Common myeloid progenitor, CD34-positive (primary cell): ENCODE measurements at regions not wholly inside any gene's neighbourhood (a gene's known extent, or its start where the extent isn't known, plus 50 kb on each side); places are given as distances from the start of the nearest gene placed in this dataset.

ENCODE experiments used
- CTCF ChIA-PET: fragments of 350-600 bp; sonication (Branson Sonifier 250); formaldehyde crosslinking; loops from one replicate; lab custom pipeline; 2021; ENCODE audit warnings: antibody characterized with exemption; lab: Charles Lee
- POLR2A ChIA-PET: fragments of 350-600 bp; sonication (Branson Sonifier 250); formaldehyde crosslinking; loops from one replicate; lab custom pipeline; 2021; ENCODE audit warnings: antibody characterized with exemption; lab: Charles Lee
- DNase-seq, 3 donors: peaks; one replicate each; pipeline versions ENCODE4 v3.0.0 to v3.0.0-alpha.2; 2013
- H3K27ac ChIP-seq, 2 experiments: 1 replicate in 1 of 2; 2 replicates in 1 of 2; pipeline ENCODE4 v1.7.0; 2013; ENCODE audit warnings: inconsistent platforms in 2 of 2, low read length in 2 of 2, mild to moderate bottlenecking in 2 of 2, low read depth in 1 of 2, moderate library complexity in 1 of 2; ENCODE audit not compliant: severe bottlenecking in 2 of 2, insufficient read depth in 1 of 2, poor library complexity in 1 of 2
- H3K27me3 ChIP-seq, 5 experiments: replicated peaks in 2 of 5; 1 replicate in 3 of 5; 2 replicates in 2 of 5; pipeline versions ENCODE4 v1.6.1 to v1.7.0; 2013; ENCODE audit warnings: low read length in 4 of 5, mild to moderate bottlenecking in 2 of 5, moderate library complexity in 2 of 5, inconsistent platforms in 1 of 5; ENCODE audit not compliant: insufficient read depth in 5 of 5, control insufficient read depth in 4 of 5
- H3K36me3 ChIP-seq, 4 experiments: 1 replicate in 2 of 4; 2 replicates in 2 of 4; pipeline versions ENCODE4 v1.6.1 to v1.7.0; 2013; ENCODE audit warnings: low read length in 3 of 4, control low read depth in 1 of 4, mild to moderate bottlenecking in 1 of 4; ENCODE audit not compliant: control insufficient read depth in 4 of 4, insufficient read depth in 4 of 4
- H3K4me1 ChIP-seq, 4 experiments: 1 replicate in 3 of 4; 2 replicates in 1 of 4; pipeline versions ENCODE4 v1.6.1 to v1.7.1; 2013; ENCODE audit warnings: low read length in 3 of 4, mild to moderate bottlenecking in 3 of 4, control low read depth in 1 of 4, inconsistent platforms in 1 of 4, moderate library complexity in 1 of 4; ENCODE audit not compliant: control insufficient read depth in 4 of 4, insufficient read depth in 4 of 4; ENCODE audit errors: control extremely low read depth in 1 of 4
- H3K4me3 ChIP-seq, 7 experiments: 1 replicate in 4 of 7; 2 replicates in 3 of 7; pipeline versions ENCODE4 v1.5.1 to v1.7.0; 2013; ENCODE audit warnings: mild to moderate bottlenecking in 7 of 7, low read length in 6 of 7, moderate library complexity in 6 of 7, inconsistent platforms in 2 of 7, low read depth in 2 of 7, control low read depth in 1 of 7; ENCODE audit not compliant: insufficient read depth in 4 of 7, control insufficient read depth in 1 of 7; ENCODE audit errors: extremely low read depth in 1 of 7
- H3K9me3 ChIP-seq, 5 experiments: 1 replicate in 4 of 5; 2 replicates in 1 of 5; pipeline versions ENCODE4 v1.6.1 to v1.7.1; 2013; ENCODE audit warnings: low read length in 4 of 5, mild to moderate bottlenecking in 2 of 5, inconsistent platforms in 1 of 5, low read depth in 1 of 5, moderate library complexity in 1 of 5; ENCODE audit not compliant: control insufficient read depth in 4 of 5, insufficient read depth in 2 of 5; ENCODE audit errors: control extremely low read depth in 1 of 5
- WGBS: methylation state at CpG from one replicate; pipeline ENCODE4 v1.1.5; 2013; ENCODE audit not compliant: insufficient coverage; 5-methylcytosine and 5-hydroxymethylcytosine counted together

- Histone ChIP-seq H3K36me3 (no peaks in the 10 kb centered on the region), H3K4me3 (no peak overlapping the region), H3K9me3 (peaks cover 0 to 19% (median 0%) of the 10 kb centered on the region in 5 experiments), H3K4me1 (no peaks in the 10 kb centered on the region), H3K27ac (no peak overlapping the region), H3K27me3 (peaks cover 0 to 3% (median 2%) of the 10 kb centered on the region in 5 experiments)
- 90% methylated on average over 2 of the region's 2 CpGs for WGBS
- ChIA-PET POLR2A (no interaction called here), CTCF (no interaction called here)
- DNase-seq = no peak
Measured at GRCh38 chr11:116556483-116556882, 216.3 kb downstream of the BUD13 start.

GRCh38 chr11:116553482-116553881, 219.3 kb downstream of the BUD13 start:
- Histone ChIP-seq H3K4me3 (no peak overlapping the region), H3K9me3 (peaks cover 0 to 25% (median 0%) of the 10 kb centered on the region in 5 experiments), H3K27me3 (peaks cover 0 to 3% (median 2%) of the 10 kb centered on the region in 5 experiments), H3K36me3 (no peaks in the 10 kb centered on the region), H3K27ac (no peak overlapping the region), H3K4me1 (no peaks in the 10 kb centered on the region)
- POLR2A ChIA-PET = no interaction called here
- 100% methylated on average over 1 of the region's 5 CpGs for WGBS
- CTCF ChIA-PET = no interaction called here
- DNase-seq = no peak

- POLR2A ChIA-PET = no interaction called here
Measured at GRCh38 chr11:116551576-116551975, 221.2 kb downstream of the BUD13 start.

GRCh38 chr11:116548256-116548655, 224.5 kb downstream of the BUD13 start:
- Histone ChIP-seq H3K4me3 (no peak overlapping the region), H3K36me3 (no peaks in the 10 kb centered on the region), H3K4me1 (no peaks in the 10 kb centered on the region), H3K27ac (no peak overlapping the region), H3K9me3 (peaks cover 0 to 6% (median 0%) of the 10 kb centered on the region in 5 experiments), H3K27me3 (peaks cover 0 to 5% (median 0%) of the 10 kb centered on the region in 5 experiments)
- WGBS = 87% methylated on average over 3 of the region's 7 CpGs
- POLR2A ChIA-PET = no interaction called here
- DNase-seq = no peak
- CTCF ChIA-PET = interaction anchor here (0.5 kb wide), 1 partner anchor 30 kb away, joined by 3 read pairs; no protein-coding TSS in a partner anchor

More at GRCh38 chr11:116551576-116551975, 221.2 kb downstream of the BUD13 start:
- CTCF ChIA-PET = no interaction called here
- H3K4me3 ChIP-seq = no peak overlapping the region
- no peaks in the 10 kb centered on the region for H3K36me3 ChIP-seq
- no peaks in the 10 kb centered on the region for H3K4me1 ChIP-seq
- DNase-seq = no peak
- no CpG with 5 or more reads among the region's 4 CpGs for WGBS
- H3K27ac ChIP-seq = no peak overlapping the region
- peaks cover 0 to 18% (median 0%) of the 10 kb centered on the region in 5 experiments for H3K9me3 ChIP-seq
- H3K27me3 ChIP-seq = peaks cover 0 to 5% (median 2%) of the 10 kb centered on the region in 5 experiments

- CTCF ChIA-PET = no interaction called here
- POLR2A ChIA-PET = no interaction called here
Measured at GRCh38 chr11:116547571-116547970, 225.2 kb downstream of the BUD13 start.

GRCh38 chr11:116545912-116546311, 226.9 kb downstream of the BUD13 start:
- no peak for DNase-seq
- H3K27me3 ChIP-seq = peaks cover 0 to 8% (median 3%) of the 10 kb centered on the region in 5 experiments
- ChIA-PET POLR2A (no interaction called here), CTCF (no interaction called here)
- H3K36me3 ChIP-seq = no peaks in the 10 kb centered on the region
- no peak overlapping the region for H3K4me3 ChIP-seq
- no peak overlapping the region for H3K27ac ChIP-seq
- H3K9me3 ChIP-seq = peaks cover 0 to 6% (median 0%) of the 10 kb centered on the region in 5 experiments
- 100% methylated on average over 1 of the region's 6 CpGs for whole genome bisulfite sequencing
- no peaks in the 10 kb centered on the region for H3K4me1 ChIP-seq

More at GRCh38 chr11:116547571-116547970, 225.2 kb downstream of the BUD13 start:
- Histone ChIP-seq H3K4me1 (no peaks in the 10 kb centered on the region), H3K36me3 (no peaks in the 10 kb centered on the region), H3K27ac (no peak overlapping the region), H3K27me3 (peaks cover 0 to 5% (median under 1%) of the 10 kb centered on the region in 5 experiments), H3K9me3 (peaks cover 0 to 6% (median 0%) of the 10 kb centered on the region in 5 experiments), H3K4me3 (no peak overlapping the region)
- DNase-seq = no peak
- 59% methylated on average over 2 of the region's 2 CpGs for WGBS

GRCh38 chr11:116544721-116545120, 228.1 kb downstream of the BUD13 start:
- POLR2A ChIA-PET = no interaction called here
- Histone ChIP-seq H3K27ac (no peak overlapping the region), H3K36me3 (no peaks in the 10 kb centered on the region), H3K9me3 (peaks cover 0 to 9% (median 0%) of the 10 kb centered on the region in 5 experiments), H3K4me3 (no peak overlapping the region), H3K27me3 (peaks cover 0 to 8% (median 3%) of the 10 kb centered on the region in 5 experiments), H3K4me1 (no peaks in the 10 kb centered on the region)
- no peak for DNase-seq
- WGBS = 86% methylated on average over 9 of the region's 10 CpGs
- CTCF ChIA-PET = no interaction called here
